Fibroblast of skin of abdomen (primary cell): ENCODE measurements at regions not wholly inside any gene's neighbourhood (a gene's known extent, or its start where the extent isn't known, plus 50 kb on each side); places are given as distances from the start of the nearest gene placed in this dataset.

Experiments used
- DNase-seq: peaks from one replicate; pipeline ENCODE4 v3.0.0-alpha.2; 2013

- DNase-seq, result peak; percentile 78
These were observed 554.7 kb downstream of the MIAT start for GRCh38 chr22:27212102-27212501.

- peak; percentile 100 for DNase-seq
These were observed 555.3 kb downstream of the MIAT start for GRCh38 chr22:27212617-27213177.

GRCh38 chr22:27213294-27213693, 555.9 kb downstream of the MIAT start:
- DNase-seq, result peak; percentile 80

DNA sequence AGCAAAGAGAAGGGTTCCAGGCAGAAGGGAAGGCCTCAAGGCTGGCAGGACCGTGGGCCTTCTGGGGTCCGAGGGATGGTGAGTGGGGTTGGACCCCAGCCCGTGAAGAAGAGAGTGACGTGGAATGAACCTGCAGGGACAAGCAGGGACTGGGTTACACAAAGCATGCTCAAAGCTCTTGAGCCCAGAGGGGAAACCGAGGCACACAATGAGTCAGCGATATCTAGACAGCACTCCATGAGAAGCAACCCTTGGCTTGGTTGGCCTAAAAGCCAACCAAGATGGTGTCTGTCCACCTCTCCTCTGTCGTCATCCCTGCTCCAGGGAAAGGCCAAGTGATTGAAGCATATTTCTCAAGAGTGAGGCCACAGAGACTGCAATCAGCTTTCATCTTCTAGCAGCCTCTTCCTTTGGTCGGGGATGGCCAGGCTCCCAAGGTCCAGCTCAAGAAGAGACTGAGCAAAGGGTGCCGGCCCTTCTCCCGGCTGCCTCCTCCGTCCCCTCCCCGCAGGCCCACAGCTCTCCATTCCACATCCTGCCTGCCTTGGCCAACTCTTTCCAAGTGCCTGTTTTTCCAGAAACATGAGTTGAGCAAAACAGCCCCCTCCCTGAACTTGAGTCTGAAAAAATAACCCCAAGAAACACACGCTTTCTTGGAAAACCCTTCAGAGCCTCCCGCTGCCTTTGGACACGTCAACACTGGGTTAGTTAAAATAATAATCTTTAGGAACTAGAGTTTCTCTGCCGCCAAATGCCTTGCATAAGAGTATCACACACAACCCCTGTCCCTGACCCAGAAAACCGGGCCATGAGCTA, 556.6 kb downstream of the MIAT start:
- peak; percentile 77 for DNase-seq

- no peak for DNase-seq
These were observed 557.3 kb downstream of the MIAT start for GRCh38 chr22:27214691-27215090.

DNA sequence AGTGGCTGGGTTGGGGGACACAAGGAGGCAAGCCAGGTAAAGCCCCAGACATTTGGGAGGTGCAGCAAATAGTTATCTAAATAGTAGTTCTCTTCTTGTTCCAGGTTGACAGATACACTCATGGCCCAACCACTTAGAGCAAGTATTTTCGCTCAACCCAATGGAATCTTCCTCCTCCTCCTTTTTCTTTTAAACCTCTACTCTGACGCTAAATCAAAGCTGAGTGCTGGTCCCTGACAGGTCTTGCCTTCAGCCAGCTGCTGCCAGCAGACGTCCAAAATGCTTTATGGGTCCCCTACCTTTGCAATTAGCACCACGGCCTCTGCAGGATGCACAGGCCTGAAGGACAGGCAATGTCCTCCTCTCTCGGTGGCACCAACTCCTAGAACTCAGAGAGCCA, 558.5 kb downstream of the MIAT start:
- peak; percentile 74 for DNase-seq

GRCh38 chr22:27216444-27216843, 559.1 kb downstream of the MIAT start:
- DNase-seq, result no peak

DNA sequence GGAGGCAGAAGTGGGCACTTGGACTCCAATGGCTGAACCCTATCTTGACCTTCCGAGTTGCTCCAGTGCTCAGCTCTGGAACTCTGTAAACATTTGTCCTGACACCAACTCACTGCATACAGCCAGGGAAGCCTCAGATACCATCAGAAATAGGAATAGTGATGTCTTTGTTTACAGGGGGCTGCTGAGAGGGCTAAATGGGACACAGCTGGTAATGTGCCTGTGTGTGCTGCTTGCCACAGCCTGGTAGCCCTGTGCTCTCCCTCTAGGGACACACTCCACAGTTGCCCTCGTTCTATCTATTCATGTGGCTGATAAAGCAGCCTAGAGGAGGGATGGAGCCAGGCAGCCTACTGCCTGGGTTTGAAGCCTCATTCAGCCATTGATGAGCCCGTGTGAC, 559.8 kb downstream of the MIAT start:
- DNase-seq, result no peak

GRCh38 chr22:27218012-27218920, 560.9 kb downstream of the MIAT start:
- no peak for DNase-seq

DNA sequence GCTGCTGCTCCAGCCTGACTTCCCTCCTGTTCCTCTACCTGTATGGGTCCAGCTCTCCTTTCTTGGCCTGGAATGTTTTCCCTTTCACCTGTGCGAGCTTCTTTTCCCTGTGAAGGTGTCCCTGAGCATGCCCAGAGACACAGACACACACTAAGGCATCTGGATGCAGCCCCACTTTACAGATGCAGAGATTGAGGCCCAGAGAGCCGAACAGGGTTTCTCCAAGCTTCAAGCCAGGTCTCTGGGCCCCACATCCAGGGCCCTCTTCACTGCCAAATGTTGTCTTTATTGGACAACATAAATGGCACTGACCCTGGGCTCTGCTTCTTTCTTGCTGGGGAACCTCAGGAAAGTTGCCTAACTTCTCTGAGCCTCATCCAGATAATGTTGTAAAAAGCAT, 561.6 kb downstream of the MIAT start:
- no peak for DNase-seq

DNA sequence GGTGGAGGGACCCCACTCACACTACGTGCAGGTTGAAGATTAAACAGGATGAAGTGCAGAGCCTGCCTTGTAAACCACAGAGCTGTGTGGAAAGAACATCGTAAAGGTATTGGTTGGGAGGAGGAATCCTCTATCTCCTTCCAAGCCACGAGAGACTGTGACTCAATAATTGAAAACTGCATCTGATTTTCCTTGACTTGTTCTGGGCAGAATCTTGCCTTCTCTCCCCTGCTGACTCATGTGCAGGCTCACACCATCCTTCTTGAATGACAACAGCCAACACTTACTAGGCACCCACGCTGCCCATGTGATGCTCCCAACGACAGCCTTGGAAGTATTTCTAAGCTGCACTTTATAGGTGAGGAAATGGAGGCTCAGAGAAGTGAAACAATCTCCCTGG, 563.0 kb downstream of the MIAT start:
- peak; percentile 96 for DNase-seq

- DNase-seq, result no peak
These were observed 564.8 kb downstream of the MIAT start for GRCh38 chr22:27222178-27222577.

GRCh38 chr22:27223317-27224177, 566.2 kb downstream of the MIAT start:
- DNase-seq, result peak; percentile 99

- DNase-seq, result peak; percentile 99
These were observed 567.3 kb downstream of the MIAT start for GRCh38 chr22:27224485-27225374.

GRCh38 chr22:27226666-27227065, 569.3 kb downstream of the MIAT start:
- DNase-seq, result peak; percentile 78

DNA sequence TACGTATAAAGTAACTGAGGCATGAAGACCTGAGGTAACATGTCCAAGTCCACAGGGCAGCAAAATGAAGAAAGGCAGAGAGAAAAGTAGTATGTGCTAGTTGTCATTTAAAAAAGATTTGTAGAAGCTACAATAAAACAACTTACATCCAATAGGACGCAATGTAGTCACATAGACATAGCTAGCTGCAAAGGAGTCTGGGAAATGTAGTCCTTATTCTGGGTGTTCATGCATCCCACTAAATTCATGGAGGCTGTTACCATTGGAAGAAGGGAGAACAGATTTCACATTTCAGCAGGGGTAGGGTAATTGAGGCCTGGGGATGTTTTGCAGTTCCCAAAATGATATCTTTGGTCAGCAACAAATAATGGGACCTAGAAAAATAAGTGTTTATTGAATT, 571.4 kb downstream of the MIAT start:
- DNase-seq, result no peak

GRCh38 chr22:27230189-27230588, 571.4 kb downstream of the MN1 start:
- DNase-seq, result no peak

DNA sequence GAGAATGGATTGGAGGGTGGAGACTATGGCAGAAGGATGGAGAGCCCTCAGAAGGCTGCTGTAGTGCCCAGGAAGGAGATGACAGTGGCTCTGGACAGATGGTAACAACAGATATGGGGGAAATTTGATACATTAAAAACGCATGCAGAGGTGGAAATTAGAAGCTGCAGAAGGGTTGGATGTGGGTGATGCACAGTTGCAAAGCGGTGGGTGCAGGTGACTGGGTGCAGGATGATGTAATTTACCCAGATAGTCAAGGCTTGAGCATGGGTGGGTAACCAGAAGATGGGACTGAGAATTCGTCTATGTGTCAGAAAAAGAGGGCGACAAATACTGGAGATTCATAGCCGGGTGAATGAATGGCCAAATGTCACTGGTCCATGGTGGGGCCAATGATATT, 570.3 kb downstream of the MN1 start:
- DNase-seq, result no peak

DNA sequence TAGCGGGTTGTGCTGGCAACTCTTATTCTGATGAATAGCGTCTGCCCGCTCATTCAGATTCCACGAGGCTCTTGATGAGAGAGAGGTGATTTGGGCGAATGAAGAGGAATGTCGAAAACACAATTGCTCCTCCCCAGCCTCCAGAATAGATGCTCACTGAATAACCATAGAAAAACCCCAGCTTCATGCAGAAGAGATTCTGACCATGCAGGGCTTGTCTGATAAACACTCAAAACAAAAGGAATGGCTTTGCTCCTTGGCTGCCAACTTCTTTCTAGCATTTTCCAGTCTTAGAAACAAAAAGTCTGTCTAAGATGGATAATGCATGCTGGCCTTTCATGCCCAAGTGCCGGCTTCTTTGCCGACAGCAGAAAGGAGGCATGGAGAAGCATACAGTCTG, 569.5 kb downstream of the MN1 start:
- DNase-seq, result no peak

- no peak for DNase-seq
These were observed 564.3 kb downstream of the MN1 start for GRCh38 chr22:27237080-27237741.
